GM19351 (cell line): ENCODE measurements at regions not wholly inside any gene's neighbourhood (a gene's known extent, or its start where the extent isn't known, plus 50 kb on each side); places are given as distances from the start of the nearest gene placed in this dataset.
"Not testable (repeated sequence)": the region's sequence is repeated elsewhere in the genome, so short reads cannot be mapped to it uniquely, and the experiment has no call there.

Source experiments
- ATAC-seq: cut with Tn5 transposase; IDR thresholded peaks from one replicate; pipeline ENCODE4 v1.9.1; 2021; ENCODE audit warnings: mild to moderate bottlenecking, moderate library complexity; ENCODE audit not compliant: unreplicated experiment

DNA sequence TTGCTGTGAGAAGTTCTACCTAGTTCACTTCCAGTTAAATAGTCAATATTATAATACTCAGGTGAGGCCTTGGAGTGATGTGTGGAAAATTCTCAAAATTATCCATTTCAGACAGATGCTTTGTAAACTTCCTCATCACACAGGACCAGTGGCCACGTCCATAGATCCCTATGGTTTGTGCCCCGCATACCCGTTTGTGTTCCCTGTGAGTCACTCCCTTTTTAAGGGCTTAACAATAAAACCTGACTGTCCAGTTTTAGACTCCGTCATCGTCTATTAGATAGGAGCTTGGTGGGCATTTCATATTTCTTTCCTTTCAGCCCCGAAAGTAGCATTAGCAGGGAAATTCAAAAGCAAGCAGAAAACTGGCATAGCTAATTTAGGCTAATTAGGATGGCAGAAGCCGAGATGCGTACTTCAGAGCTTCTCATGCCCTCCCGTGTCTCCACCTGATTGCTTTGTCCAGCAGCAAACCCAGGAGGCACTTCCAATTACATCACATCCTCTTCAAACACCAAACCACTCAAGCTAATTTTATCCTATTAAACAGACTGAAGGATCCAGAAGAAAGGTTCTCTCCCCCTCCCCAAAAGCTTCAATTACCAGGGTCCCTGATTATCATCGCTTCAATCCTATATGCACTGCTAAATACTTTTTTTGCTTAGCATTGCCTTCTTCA is 186.6 kb upstream of the OTX2 start:
- ATAC-seq: no peak

- no peak for ATAC-seq
Measured at GRCh38 chr14:56995010-56995409, 184.7 kb upstream of the OTX2 start.

- ATAC-seq: no peak
Measured at GRCh38 chr14:56992332-56992820, 182.1 kb upstream of the OTX2 start.

DNA sequence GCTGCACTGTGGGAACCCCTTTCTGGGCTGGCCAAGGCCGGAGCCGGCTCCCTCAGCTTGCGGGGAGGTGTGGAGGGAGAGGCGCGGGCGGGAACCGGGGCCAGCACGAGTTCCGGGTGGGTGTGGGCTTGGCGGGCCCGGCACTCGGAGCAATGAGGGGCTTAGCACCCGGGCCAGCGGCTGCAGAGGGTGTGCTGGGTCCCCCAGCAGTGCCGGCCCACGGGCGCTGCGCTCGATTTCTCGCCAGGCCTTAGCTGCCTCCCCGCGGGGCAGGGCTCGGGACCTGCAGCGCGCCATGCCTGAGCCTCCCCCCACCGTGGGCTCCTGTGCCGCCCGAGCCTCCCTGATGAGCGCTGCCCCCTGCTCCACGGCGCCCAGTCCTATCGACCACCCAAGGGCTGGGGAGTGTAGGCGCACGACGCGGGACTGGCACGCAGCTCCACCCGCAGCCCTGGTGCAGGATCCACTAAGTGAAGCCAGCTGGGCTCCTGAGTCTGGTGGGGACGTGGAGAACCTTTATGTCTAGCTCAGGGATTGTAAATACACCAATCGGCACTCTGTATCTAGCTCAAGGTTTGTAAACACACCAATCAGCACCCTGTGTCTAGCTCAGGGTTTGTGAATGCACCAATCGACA is 180.8 kb upstream of the OTX2 start:
- ATAC-seq: not testable (repeated sequence)

GRCh38 chr14:56989359-56989758 is 179.1 kb upstream of the OTX2 start:
- no peak for ATAC-seq

- no peak for ATAC-seq
Measured at GRCh38 chr14:56979936-56980335, 169.7 kb upstream of the OTX2 start.

DNA sequence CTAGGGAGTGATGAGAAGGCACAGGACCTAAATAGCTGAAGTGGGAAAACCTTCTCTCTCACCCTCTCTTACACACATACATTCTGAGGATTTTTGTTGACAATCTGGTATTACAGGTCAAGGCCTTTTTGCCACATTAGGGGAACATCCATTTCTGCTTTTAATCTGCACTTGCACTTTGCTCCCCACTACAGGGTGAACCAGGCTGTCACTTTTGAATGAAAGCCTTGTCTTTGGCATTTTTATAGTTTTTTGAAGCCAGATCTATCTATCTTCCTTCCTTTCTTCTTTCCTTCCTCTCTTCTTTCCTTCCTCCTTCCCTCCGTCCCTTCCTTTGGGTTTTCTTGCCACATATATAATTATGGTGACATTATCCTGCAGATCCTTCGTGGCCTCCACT is 165.9 kb upstream of the OTX2 start:
- no peak for ATAC-seq

DNA sequence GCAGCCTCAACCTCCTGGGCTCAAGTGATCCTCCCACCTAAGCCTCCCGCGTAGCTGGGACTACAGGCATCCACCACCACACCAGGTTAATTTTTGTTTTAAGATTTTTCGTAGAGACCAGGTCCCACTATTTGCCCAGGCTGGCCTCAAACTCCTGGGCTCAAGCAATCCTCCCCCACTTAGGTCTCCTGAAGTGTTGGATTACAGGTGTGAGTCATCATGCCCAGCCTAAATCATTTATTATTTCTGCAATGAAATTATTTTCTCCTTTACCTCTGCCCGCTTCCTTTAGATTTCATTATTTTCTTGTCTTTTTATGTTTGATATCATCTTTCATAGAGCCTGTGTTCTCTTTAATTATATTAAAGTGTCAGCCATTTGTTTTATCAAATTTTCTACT is 165.2 kb upstream of the OTX2 start:
- no peak for ATAC-seq

GRCh38 chr14:56972948-56973347 is 162.7 kb upstream of the OTX2 start:
- no peak for ATAC-seq

DNA sequence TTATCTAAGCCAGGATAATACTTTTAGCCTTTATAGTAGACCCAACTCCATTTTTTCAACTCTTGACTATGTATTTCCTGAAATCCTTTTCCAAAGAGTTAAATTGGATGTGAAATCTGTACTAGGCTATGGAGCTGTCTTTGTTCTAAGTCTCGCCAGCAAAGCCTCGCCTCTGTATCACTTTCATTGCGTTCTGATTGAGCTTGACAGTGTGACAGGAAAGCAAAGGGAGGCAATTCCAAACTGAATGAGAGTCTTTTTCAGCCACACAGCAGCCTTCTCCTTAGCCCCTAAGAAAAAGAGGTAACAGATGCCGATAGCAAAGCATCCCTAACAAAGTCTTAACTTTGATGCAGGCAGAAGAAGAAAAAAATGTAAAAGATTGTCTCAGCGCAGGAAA is 154.6 kb upstream of the OTX2 start:
- no peak for ATAC-seq

- no peak for ATAC-seq
Measured at GRCh38 chr14:56963381-56963780, 153.1 kb upstream of the OTX2 start.

DNA sequence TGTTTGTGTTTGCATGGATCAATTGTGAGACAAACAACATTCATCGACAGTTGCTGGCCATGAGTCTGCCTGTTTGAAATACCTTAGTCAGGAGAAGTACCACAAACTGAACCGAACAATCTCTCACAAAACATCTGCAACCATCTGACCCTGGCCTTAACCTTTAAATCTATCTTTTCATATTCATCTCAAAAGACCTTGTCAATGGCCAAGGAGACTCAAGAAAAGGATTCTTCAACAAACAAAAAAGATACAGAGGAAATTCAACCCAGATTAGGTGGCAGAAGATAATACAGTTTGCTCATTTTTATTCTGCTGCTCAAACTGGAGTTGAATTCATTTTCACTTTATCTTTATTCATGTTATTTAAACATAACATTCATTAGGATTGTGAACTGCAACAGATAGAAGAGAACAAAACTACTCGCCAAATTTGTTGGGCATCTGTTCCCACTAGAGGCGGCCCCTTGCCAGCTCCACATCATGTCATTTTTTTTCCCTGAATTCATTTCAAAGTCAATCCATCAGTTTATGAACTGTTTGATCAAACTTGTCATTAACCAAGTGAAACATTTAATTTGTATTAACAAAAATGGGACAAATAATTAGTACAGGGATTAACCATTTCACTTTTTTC is 152.3 kb upstream of the OTX2 start:
- ATAC-seq: no peak

- no peak for ATAC-seq
Measured at GRCh38 chr14:56959869-56960268, 149.6 kb upstream of the OTX2 start.

GRCh38 chr14:56959121-56959520 is 148.8 kb upstream of the OTX2 start:
- no peak for ATAC-seq

DNA sequence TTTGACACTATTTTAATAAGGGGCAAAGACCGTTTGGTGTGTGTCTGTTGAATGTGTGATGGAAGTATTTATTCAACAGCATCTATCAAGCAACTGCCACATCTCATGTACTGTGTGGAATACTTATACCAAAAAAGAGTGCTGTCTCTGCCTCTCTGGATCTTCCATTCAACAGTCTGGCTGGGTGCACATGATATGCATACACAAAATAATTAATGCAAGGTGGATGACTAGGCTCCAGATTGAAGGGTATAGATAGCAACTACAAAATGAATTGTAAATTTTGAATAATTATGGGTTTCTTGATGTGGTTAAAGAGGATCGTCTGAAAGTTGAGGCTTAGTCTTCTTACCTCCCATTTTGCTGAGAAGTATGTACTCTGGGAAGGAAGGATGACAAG is 145.9 kb upstream of the OTX2 start:
- ATAC-seq: no peak

DNA sequence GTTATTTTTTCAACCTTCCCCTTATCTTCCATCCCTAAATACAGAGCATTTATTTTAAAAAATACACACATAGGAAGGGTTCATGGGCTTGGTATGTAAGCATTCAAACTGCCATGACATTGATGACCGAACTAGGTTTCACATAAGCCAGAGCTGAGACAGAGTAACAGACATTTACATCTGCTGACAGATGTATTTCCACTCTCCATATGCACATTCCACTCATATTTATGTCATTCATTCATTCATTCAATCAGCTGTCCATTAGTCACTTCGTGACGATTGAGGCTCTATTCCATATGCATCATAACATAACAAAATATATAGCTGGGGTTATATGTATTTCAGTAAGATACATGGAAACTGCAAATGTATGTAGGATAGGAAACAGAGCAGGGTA is 145.5 kb upstream of the OTX2 start:
- ATAC-seq: no peak

DNA sequence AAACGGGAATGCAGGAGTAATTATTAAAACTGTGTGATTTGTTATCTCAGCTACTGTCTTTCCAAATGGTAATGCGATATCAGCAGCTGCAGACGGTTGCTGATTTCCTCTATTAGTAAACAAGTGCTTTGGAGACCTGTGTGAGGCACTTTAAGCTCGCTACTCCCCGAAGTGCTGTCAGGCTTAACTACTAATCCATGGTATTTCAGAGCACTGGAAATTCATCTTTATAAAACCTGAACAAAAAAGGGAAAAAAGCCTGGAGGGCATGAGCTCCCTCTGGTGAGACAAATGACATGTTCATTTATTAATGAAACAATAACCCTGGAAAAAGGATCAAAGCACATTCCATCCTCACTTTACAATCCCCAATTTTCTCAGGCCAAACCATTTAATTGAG is 143.6 kb upstream of the OTX2 start:
- no peak for ATAC-seq

- ATAC-seq: no peak
Measured at GRCh38 chr14:56952766-56953473, 142.6 kb upstream of the OTX2 start.

DNA sequence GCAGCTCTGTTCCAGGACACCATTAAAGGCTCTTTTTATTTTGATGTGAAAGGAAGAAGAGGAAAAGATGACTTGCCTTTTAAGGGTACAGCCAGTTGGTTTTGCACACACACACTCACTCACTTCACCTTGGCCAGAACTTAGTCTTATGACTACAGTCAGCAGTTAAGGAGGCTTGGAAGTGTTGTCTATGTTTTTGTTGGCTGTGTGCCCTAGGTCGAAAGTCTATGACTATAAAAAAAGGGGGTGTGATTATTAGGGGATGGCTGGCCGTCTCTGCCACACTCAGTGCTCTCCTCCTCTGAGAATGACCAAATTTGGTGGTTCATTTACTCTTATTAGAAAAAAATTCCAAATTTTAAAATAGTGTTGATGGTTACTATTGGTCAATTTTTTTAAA is 139.5 kb upstream of the OTX2 start:
- ATAC-seq: no peak

DNA sequence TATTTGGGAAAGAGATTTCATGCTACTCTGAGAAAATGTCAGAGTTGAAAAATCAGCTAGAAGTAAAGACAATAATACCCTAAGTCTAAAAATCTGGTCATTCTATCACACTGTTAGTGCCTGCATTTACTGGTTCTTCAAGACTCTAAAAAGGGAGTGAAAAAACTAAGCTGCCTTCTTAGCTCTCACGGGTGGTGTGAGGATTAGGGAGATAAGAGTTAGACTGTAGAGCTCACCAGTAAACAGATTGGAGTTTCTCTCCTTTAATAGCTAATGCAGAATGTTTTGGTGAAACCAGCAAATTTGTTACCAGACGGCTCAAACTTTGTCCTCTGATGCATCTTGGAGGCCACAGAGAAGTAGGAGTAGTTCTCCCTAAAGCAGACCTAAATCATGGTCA is 135.0 kb upstream of the OTX2 start:
- no peak for ATAC-seq

GRCh38 chr14:56944397-56944796 is 134.1 kb upstream of the OTX2 start:
- no peak for ATAC-seq

- no peak for ATAC-seq
Measured at GRCh38 chr14:56933446-56933845, 123.2 kb upstream of the OTX2 start.
